SK-N-MC (cell line): ENCODE measurements at regions not wholly inside any gene's neighbourhood (a gene's known extent, or its start where the extent isn't known, plus 50 kb on each side); places are given as distances from the start of the nearest gene placed in this dataset.
"Not testable (repeated sequence)": the region's sequence is repeated elsewhere in the genome, so short reads cannot be mapped to it uniquely, and the experiment has no call there.

Source experiments
- EZH2 ChIP-seq: fragments of 200-600 bp; sonication (generic); IDR thresholded peaks from one replicate; pipeline ENCODE4 v1.6.1; 2017; ENCODE audit warnings: antibody characterized with exemption
- POLR2AphosphoS5 ChIP-seq: IDR thresholded peaks from 2 replicates; pipeline ENCODE4 v1.6.1; 2012; ENCODE audit warnings: mild to moderate bottlenecking, low read depth, low read length, borderline replicate concordance

GRCh38 chr7:113303388-113303787 is 185.0 kb upstream of the SMIM30 start:
- TF ChIP-seq EZH2, POLR2AphosphoS5: not testable (repeated sequence)
